Nephron (organoid): ENCODE measurements at regions not wholly inside any gene's neighbourhood (a gene's known extent, or its start where the extent isn't known, plus 50 kb on each side); places are given as distances from the start of the nearest gene placed in this dataset.

ENCODE experiments used
- H3K27ac Mint-ChIP-seq, 3 experiments: 2 replicates each; pipeline ENCODE4 v1.8.0; 2020; ENCODE audit warnings: mixed read lengths in 3 of 3, mild to moderate bottlenecking in 2 of 3, moderate library complexity in 1 of 3
- H3K27me3 Mint-ChIP-seq: 2 replicates; pipeline ENCODE4 v1.8.0; 2021; ENCODE audit warnings: low read depth, mild to moderate bottlenecking, moderate library complexity, mixed read lengths
- H3K36me3 Mint-ChIP-seq: 2 replicates; pipeline ENCODE4 v1.8.0; 2020; ENCODE audit warnings: low read depth, mixed read lengths
- H3K4me1 Mint-ChIP-seq: 2 replicates; pipeline ENCODE4 v1.8.0; 2020; ENCODE audit warnings: mixed read lengths
- H3K4me3 Mint-ChIP-seq, 3 experiments: 2 replicates each; pipeline ENCODE4 v1.8.0; 2020; ENCODE audit warnings: mild to moderate bottlenecking in 3 of 3, mixed read lengths in 3 of 3, moderate library complexity in 2 of 3
- H3K9me3 Mint-ChIP-seq: 2 replicates; pipeline ENCODE4 v1.8.0; 2020; ENCODE audit warnings: mixed read lengths
- CTCF ChIP-seq, 3 experiments: fragments of 200-600 bp; sonication (generic); IDR thresholded peaks; one replicate each; pipeline ENCODE4 v1.5.0; 2021; ENCODE audit warnings: antibody characterized with exemption in 3 of 3; ENCODE audit not compliant: unreplicated experiment in 3 of 3

DNA sequence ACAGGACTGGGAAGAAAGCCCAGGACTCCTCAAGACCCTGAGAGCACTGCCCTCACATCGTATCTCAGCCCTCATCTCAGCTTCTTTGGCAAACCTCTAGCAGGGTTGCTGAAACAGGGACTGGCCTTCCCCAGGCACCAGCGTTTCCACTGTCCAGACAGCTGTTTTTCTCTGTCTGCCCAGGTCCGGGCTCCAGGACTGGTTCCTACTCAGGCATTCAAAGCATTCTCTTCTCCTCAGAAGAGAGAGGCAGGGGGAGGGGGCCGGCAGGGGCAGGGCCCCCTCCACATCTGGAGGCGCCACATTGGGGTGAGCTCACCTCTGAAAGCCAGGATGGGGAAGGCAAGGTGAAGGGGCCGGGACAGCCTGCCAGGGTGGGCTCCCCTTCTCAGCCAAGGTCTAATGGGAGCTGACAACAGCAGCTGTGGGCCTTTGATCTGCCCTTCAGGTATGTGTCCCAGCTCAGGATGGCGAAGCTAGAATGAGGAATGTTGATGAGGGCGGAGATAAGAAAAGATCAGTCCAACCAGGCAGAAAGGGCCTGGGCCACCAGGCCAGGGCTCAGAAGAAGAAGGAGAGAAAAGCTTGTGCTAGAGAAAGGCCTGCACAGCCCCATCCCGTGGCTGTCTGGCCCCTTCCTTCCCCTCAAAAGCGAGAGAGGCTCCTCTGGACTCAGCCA lies 60.4 kb downstream of the PJA1 start:
- Mint-ChIP-seq H3K4me1 (peaks cover 65% of the 10 kb centered on the region), H3K4me3 (no peak overlapping the region), H3K27me3 (no peaks in the 10 kb centered on the region), H3K9me3 (peaks cover 4% of the 10 kb centered on the region), H3K27ac (peak overlapping the region; percentile 88 to 98 (median 98)), H3K36me3 (no peaks in the 10 kb centered on the region)
- TF ChIP-seq CTCF (IDR thresholded peaks at IDR 0.05; ENCODE audit: unreplicated experiment in 3 of 3): no peak

DNA sequence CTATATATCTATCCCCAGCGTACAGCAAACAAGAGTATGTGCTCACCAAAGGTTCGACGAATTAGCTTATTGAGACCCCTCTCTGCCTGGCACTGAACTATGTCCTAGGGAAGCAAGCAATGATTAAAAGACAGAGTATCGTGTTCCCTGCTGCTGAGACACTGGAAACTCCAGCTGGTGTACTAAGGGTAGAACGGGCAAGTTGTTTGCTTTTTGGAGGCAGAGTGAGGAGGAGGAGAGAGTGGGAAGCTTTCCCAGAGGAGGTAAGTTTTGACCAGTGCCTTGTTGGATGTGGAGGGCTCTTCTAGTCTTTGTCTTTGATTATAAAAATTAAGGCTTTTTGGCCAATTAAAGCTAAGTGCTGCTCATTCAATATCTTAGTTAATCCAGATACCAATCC lies 61.7 kb downstream of the PJA1 start:
- H3K27ac Mint-ChIP-seq: peak overlapping the region; percentile 88 to 98 (median 98)
- H3K27me3 Mint-ChIP-seq: no peaks in the 10 kb centered on the region

GRCh38 chrX:69102612-69103194 lies 62.5 kb downstream of the PJA1 start:
- TF ChIP-seq CTCF (IDR thresholded peaks at IDR 0.05; ENCODE audit: unreplicated experiment in 3 of 3): no peak
- Mint-ChIP-seq H3K36me3 (no peaks in the 10 kb centered on the region), H3K4me3 (peak overlapping the region in 1 of 3 experiments; percentile 19), H3K9me3 (peaks cover 4% of the 10 kb centered on the region), H3K27me3 (no peaks in the 10 kb centered on the region), H3K4me1 (peaks cover 52% of the 10 kb centered on the region), H3K27ac (peak overlapping the region; percentile 88 to 98 (median 98))

More for the DNA sequence above, 61.7 kb downstream of the PJA1 start:
- no peak for TF ChIP-seq CTCF (IDR thresholded peaks at IDR 0.05; ENCODE audit: unreplicated experiment in 3 of 3)
- no peaks in the 10 kb centered on the region for H3K36me3 Mint-ChIP-seq
- H3K4me3 Mint-ChIP-seq: no peak overlapping the region
- H3K9me3 Mint-ChIP-seq: peaks cover 4% of the 10 kb centered on the region
- peaks cover 58% of the 10 kb centered on the region for H3K4me1 Mint-ChIP-seq

DNA sequence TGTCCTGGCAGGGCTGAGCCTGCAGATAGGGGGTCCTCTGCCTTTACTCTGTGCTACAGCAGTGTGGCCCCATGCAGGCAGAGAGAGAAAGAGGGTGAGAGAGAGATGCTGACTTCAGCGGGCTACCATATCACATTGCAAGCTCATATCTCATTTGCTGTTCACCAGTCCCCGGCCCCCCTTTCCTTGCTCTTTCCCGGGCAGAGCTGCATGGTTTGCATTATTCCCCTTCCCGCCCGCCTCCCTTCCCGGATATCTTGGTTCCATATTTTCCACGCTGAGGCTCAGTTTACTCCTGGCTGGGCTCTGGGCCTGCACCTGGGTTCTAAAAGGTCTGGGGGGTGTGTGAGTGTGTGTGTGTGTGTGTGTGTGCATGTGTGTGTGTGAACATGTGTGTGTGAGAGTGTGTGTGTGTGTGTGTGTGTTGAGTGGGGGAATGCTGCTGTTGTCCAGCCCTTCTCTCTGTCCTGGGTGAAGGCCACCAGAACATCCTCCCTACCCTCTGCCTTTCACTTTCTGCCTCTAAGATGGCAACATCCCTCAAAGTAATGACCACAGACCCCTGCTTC lies 63.5 kb downstream of the PJA1 start:
- Mint-ChIP-seq H3K36me3 (no peaks in the 10 kb centered on the region), H3K4me1 (peaks cover 43% of the 10 kb centered on the region), H3K4me3 (peak overlapping the region in 1 of 3 experiments; percentile 44), H3K9me3 (peaks cover 4% of the 10 kb centered on the region), H3K27me3 (no peaks in the 10 kb centered on the region), H3K27ac (peak overlapping the region; percentile 88 to 98 (median 98))
- TF ChIP-seq CTCF (IDR thresholded peaks at IDR 0.05; ENCODE audit: unreplicated experiment in 3 of 3): no peak

- no peak overlapping the region for H3K4me3 Mint-ChIP-seq
Measured at GRCh38 chrX:69100478-69100877, 64.8 kb downstream of the PJA1 start.

More at GRCh38 chrX:69100478-69100877, 64.8 kb downstream of the PJA1 start:
- H3K36me3 Mint-ChIP-seq: no peaks in the 10 kb centered on the region
- no peak overlapping the region for H3K27ac Mint-ChIP-seq
- H3K4me1 Mint-ChIP-seq: peaks cover 37% of the 10 kb centered on the region
- no peak for TF ChIP-seq CTCF (IDR thresholded peaks at IDR 0.05; ENCODE audit: unreplicated experiment in 3 of 3)
- no peaks in the 10 kb centered on the region for H3K27me3 Mint-ChIP-seq
- H3K9me3 Mint-ChIP-seq: peaks cover 4% of the 10 kb centered on the region
